HAP-1 (cell line): ENCODE measurements at regions not wholly inside any gene's neighbourhood (a gene's known extent, or its start where the extent isn't known, plus 50 kb on each side); places are given as distances from the start of the nearest gene placed in this dataset.

ENCODE experiments used
- DNase-seq, 2 experiments: peaks; one replicate each; pipeline ENCODE4 v3.0.0-alpha.2; 2016 to 2020; ENCODE audit warnings: low spot score in 2 of 2
- H3K27me3 ChIP-seq: fragments of 250-450 bp; sonication (Bioruptor Pico); 2 replicates; pipeline ENCODE4 v1.5.1; 2020; ENCODE audit warnings: low read depth, mild to moderate bottlenecking, moderate library complexity
- H3K36me3 ChIP-seq: fragments of 250-450 bp; sonication (Bioruptor Pico); replicated peaks from 2 replicates; pipeline ENCODE4 v1.5.1; 2020; ENCODE audit warnings: mild to moderate bottlenecking
- H3K4me1 ChIP-seq: fragments of 250-450 bp; sonication (Bioruptor Pico); 2 replicates; pipeline ENCODE4 v1.5.1; 2020; ENCODE audit warnings: mild to moderate bottlenecking
- H3K4me3 ChIP-seq: fragments of 250-450 bp; sonication (Bioruptor Pico); 2 replicates; pipeline ENCODE4 v1.5.1; 2020; ENCODE audit warnings: mild to moderate bottlenecking, moderate library complexity
- H3K9me3 ChIP-seq: fragments of 250-450 bp; sonication (Bioruptor Pico); 2 replicates; pipeline ENCODE4 v1.5.1; 2020; ENCODE audit warnings: mild to moderate bottlenecking, moderate library complexity
- in situ Hi-C: fragments of 300-500 bp; cut with MboI; formaldehyde crosslinking; loops from 3 replicates; pipeline ENCODE4 v1.14.3; 2020; ENCODE audit warnings: low sequenced_read_pairs, inconsistent platforms, mixed read lengths

DNA sequence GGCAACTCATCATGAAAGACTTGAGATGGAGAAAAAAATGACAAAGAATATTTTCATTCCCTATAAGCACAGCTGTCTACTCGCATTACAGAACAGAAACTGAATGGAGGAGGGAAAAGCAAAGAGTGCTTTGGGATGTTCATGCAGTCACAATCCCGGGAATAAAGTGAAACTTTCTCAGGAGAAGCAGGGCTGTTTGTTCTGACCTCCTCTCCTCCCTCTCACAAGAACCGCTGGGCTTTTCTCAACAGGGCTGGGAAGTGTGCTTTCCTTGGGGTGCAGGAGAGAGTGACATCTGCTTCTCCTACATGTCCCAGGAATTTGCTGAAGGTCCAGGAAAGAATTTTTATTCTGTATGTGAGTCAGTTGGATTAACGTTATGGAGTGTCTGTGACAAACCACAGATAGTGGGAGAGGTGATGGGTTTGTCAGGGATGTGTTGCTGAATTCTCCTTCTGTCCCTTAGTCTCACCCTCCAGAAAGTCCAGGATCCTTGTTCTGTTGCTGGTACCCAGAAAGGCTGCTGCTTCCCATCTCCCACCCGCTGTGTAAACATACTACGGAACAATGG lies 125.6 kb downstream of the HRH4 start:
- peaks cover 10% of the 10 kb centered on the region for H3K4me1 ChIP-seq
- in situ Hi-C loops, result no loop called here
- no peaks in the 10 kb centered on the region for H3K9me3 ChIP-seq
- H3K4me3 ChIP-seq, result no peak overlapping the region
- no peaks in the 10 kb centered on the region for H3K36me3 ChIP-seq
- no peaks in the 10 kb centered on the region for H3K27me3 ChIP-seq
- DNase-seq, result no peak

DNA sequence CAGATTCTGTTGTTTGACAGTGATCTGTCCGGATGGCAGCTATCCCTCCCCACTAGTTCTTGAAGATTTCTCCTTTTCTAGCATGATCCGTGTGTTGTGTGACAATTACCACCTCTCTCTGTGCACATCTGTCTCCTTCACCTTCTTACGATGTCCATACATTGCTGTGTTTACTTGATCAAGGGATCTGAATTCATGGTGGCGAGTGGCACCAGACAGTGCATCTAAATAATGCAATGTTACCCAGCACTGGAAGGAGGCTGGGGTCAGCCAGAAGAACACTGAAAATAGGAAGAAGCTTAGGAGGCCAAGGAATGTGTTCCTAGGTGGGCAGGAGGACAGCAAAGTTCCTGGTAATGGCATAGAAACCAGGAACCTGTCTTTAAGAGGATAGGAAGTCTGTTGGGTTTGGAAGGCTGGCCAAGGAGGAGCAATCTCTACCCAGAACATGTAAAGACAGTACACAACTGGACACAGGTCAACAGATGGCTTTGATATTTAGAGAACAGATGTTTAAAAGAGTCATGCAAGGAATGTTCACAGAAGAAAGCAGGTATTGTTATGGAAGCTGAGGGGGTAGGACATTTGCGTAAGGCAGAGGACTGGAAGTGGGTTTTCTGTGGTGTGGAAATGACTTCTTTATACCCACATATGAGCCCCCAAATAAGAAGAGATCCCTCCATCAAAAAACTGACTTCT lies 126.4 kb downstream of the HRH4 start:
- H3K9me3 ChIP-seq, result no peaks in the 10 kb centered on the region
- H3K4me1 ChIP-seq, result peaks cover 10% of the 10 kb centered on the region
- no peaks in the 10 kb centered on the region for H3K27me3 ChIP-seq
- DNase-seq, result no peak
- no peak overlapping the region for H3K4me3 ChIP-seq
- no peaks in the 10 kb centered on the region for H3K36me3 ChIP-seq
- in situ Hi-C loops, result no loop called here

DNA sequence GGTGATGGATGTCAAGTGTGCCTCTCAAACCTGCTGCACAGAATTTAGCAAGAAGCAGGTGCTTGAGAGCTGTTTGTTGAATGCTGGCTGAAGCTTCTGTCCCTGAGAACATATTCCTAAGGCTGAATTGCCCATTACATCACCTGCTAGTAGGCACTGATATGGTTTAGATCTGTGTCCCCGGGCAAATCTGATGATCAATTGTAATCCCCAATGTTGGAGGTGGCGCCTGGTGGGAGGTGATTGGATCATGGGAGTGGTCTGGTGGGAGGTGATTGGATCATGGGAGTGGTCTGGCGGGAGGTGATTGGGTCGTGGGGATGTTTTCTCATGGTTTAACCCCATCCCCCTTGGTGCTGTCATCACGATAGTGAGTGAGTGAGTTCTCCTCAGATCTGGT lies 128.0 kb downstream of the HRH4 start:
- Histone ChIP-seq H3K4me1 (peaks cover 10% of the 10 kb centered on the region), H3K9me3 (no peaks in the 10 kb centered on the region; the same call in 1 of the 2 replicates), H3K36me3 (no peaks in the 10 kb centered on the region), H3K27me3 (no peaks in the 10 kb centered on the region), H3K4me3 (no peak overlapping the region)
- DNase-seq, result no peak
- in situ Hi-C loops, result no loop called here

DNA sequence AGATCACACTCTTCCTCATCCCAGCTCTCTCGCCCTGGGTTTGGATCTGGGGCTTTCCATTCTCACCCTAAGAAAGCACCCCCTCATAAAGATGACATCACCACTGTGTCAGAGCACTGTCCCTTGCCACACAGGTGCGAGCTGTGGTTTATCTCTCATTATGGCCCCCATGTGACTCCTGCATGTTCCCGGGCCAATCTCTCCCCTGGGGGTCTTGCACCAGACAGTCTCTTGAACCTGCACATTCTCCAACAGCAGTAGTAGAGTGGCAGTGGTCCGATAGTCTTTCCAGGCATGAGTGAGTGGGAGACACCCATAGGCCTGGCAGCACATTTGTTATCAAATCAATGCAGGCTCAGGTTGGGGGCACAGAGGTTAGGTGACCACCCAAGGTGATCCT lies 130.5 kb downstream of the HRH4 start:
- no peaks in the 10 kb centered on the region for H3K27me3 ChIP-seq
- in situ Hi-C loops, result loop anchor here (10.0 kb wide), 1 partner anchor 134 kb away; no protein-coding TSS in a partner anchor
- no peak for DNase-seq

DNA sequence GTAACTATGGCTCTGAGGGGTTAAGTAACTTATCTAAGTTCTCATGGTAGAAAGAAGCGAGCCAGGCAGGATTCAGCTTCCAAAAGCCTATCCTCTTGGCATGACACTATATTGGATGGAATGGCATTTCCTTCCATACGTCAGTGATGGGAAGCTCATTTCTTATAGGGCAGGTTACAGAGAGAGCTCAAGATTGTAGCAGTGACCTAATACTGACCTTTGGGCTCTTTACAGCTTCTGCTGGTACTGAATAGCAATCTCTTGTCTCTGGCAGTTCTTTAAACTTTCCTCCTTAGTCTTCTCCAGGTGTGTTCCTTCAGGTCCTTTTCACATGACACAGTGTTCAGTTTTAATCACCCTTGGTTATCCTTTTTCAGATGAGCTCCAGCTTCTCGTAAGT lies 133.0 kb downstream of the HRH4 start:
- H3K27me3 ChIP-seq, result no peaks in the 10 kb centered on the region
- H3K4me3 ChIP-seq, result no peak overlapping the region
- in situ Hi-C loops, result loop anchor here (10.0 kb wide), 1 partner anchor 131 kb away; no protein-coding TSS in a partner anchor
- H3K36me3 ChIP-seq, result no peaks in the 10 kb centered on the region
- H3K9me3 ChIP-seq, result no peaks in the 10 kb centered on the region; the same call in 1 of the 2 replicates
- no peak for DNase-seq
- no peaks in the 10 kb centered on the region for H3K4me1 ChIP-seq

More for the DNA sequence above, 130.5 kb downstream of the HRH4 start:
- H3K4me1 ChIP-seq, result peaks cover 4% of the 10 kb centered on the region; the same call in 1 of the 2 replicates
- H3K9me3 ChIP-seq, result no peaks in the 10 kb centered on the region; the same call in 1 of the 2 replicates
- H3K36me3 ChIP-seq, result no peaks in the 10 kb centered on the region
- no peak overlapping the region for H3K4me3 ChIP-seq

DNA sequence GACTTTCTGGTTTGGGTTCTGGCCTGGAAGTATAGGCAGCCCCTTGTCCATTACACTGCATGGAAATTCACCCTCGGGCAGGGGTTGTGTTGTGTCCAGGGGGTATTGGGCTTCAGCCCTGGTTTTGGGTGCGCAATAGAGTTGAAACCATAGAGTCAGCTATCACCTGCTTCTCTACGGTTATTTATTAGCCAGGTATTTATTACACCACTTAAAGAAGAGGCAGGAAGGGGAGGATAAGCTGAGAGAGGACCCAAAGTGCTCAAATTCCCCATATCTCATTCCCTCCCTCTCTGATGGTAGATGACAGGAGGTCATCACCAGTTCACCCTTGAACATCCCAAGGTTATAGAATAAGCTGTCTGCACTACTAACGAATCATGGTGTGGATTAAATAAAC lies 133.4 kb downstream of the HRH4 start:
- H3K4me1 ChIP-seq, result no peaks in the 10 kb centered on the region
- no peak overlapping the region for H3K4me3 ChIP-seq
- no peak for DNase-seq
- H3K36me3 ChIP-seq, result no peaks in the 10 kb centered on the region
- no peaks in the 10 kb centered on the region; the same call in 1 of the 2 replicates for H3K9me3 ChIP-seq
- no peaks in the 10 kb centered on the region for H3K27me3 ChIP-seq
- in situ Hi-C loops, result loop anchor here (10.0 kb wide), 1 partner anchor 131 kb away; no protein-coding TSS in a partner anchor

DNA sequence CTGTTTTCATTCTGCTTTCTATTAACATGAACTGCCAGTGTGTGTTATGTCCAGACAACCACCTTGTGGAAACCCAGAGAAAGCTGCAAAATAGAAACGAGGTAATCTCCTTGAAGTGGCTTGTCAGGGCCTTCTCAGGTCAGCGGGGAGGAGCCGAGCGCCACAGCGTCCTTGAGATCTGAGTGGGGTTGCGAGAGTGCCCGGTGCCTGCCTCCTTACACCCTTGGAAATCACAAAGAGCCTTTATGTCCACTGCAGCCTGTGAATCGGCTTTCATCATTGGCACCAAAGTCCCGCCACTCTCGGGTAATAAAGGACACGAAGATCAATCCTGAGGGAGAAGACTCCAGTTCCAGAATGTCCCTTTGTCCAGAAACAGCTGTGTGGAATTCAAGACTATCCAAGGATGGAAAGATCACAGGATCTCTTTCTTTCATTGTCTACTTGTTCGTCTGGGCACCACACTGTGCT lies 135.2 kb downstream of the HRH4 start:
- Histone ChIP-seq H3K9me3 (no peaks in the 10 kb centered on the region; the same call in 1 of the 2 replicates), H3K4me1 (no peaks in the 10 kb centered on the region), H3K27me3 (no peaks in the 10 kb centered on the region), H3K36me3 (no peaks in the 10 kb centered on the region), H3K4me3 (no peak overlapping the region)
- no peak for DNase-seq
- in situ Hi-C loops, result loop anchor here (10.0 kb wide), 1 partner anchor 129 kb away; no protein-coding TSS in a partner anchor

DNA sequence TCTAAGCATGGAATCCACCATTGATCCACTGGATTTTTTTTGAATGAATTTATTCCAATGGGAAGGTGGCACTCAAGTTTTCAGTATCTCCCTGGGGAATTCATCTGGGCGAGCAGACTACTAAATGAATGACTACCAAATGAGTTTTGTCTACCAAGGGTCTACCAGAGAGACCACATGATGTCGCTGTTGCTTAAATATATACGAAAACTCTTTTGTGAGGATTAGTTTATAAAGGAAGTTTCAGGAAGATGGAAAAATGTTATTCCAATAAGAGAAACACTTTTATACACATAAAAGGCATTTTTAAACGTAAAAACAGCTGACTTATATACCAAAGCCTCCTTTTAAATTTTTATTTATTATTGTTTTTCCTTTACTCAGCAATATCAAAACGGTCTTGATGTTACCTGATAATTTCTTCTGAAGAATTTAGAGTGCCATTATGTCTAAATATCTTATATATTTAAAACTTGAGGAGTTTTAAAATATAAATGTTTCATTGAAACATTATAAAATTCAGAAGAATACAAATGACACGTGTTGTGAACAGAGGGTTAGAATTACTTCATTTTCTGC lies 139.7 kb downstream of the HRH4 start:
- peak; percentile 47 to 67 for DNase-seq
- Histone ChIP-seq H3K4me3 (no peak overlapping the region), H3K4me1 (no peaks in the 10 kb centered on the region), H3K36me3 (no peaks in the 10 kb centered on the region), H3K27me3 (no peaks in the 10 kb centered on the region), H3K9me3 (no peaks in the 10 kb centered on the region)
- in situ Hi-C loops, result no loop called here

DNA sequence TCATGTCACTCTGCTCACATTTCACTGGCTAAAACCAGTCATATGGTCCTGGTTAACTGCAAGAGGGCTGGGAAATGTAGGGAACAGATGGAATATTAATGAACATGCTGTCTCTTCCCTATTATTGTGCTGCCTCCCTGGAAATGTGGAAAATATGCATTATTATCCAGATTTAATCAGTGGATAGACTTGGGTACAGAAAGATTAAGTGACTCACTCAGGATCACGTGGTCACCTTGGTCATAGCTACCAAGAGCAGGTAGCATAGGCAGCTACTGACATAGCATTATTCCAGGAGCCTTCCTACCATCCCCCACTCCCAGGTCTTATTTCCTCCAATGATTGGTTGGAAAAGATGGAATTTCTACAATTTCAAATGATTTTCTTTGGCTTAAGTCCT lies 141.1 kb downstream of the HRH4 start:
- in situ Hi-C loops, result no loop called here
- no peaks in the 10 kb centered on the region for H3K36me3 ChIP-seq
- no peak for DNase-seq
- no peaks in the 10 kb centered on the region for H3K27me3 ChIP-seq
- no peaks in the 10 kb centered on the region for H3K9me3 ChIP-seq
- H3K4me1 ChIP-seq, result no peaks in the 10 kb centered on the region
- H3K4me3 ChIP-seq, result no peak overlapping the region

DNA sequence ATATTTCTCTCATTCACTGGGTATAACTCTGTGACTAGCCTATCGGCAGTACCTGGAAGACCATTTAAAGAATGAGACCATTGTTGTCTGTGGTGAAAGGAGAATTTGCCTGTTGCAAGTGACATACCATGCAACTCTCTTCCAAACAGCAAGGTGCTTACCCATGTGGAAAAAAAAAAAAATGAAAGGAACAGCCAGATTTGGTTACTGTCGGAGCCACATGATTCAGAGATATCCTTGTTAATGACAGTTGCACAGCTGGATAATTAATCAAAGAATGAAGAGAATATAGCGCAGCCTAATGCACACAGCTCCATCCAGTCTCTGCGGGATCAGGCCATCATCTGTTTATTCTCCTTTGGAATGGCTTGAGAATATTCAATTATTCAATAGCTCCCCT lies 141.8 kb downstream of the HRH4 start:
- DNase-seq, result no peak
- no peaks in the 10 kb centered on the region for H3K27me3 ChIP-seq
- no peaks in the 10 kb centered on the region for H3K36me3 ChIP-seq
- H3K4me3 ChIP-seq, result no peak overlapping the region
- no peaks in the 10 kb centered on the region for H3K9me3 ChIP-seq
- no peaks in the 10 kb centered on the region for H3K4me1 ChIP-seq
- in situ Hi-C loops, result no loop called here

DNA sequence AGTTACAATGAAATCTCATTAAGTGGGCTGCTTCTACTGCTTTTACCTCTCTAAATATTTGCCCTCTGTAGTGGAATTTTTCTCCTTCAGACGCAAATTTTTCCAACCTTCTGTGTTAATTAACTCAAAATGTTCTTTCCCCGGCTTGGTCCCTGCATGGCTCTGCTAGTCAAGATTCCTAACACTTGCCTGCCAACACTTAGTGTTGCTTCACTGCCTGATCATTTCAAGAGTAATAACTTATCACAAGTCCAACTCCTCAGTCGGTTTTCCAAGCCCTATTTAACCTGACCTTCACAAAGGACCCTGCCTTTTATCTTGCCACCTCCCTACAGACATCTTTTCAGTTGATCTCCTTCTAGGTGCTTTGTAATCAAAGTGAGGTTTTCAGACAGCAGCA lies 142.7 kb downstream of the HRH4 start:
- Histone ChIP-seq H3K36me3 (no peaks in the 10 kb centered on the region), H3K4me1 (no peaks in the 10 kb centered on the region), H3K27me3 (no peaks in the 10 kb centered on the region), H3K9me3 (no peaks in the 10 kb centered on the region), H3K4me3 (no peak overlapping the region)
- DNase-seq, result no peak
- in situ Hi-C loops, result no loop called here

DNA sequence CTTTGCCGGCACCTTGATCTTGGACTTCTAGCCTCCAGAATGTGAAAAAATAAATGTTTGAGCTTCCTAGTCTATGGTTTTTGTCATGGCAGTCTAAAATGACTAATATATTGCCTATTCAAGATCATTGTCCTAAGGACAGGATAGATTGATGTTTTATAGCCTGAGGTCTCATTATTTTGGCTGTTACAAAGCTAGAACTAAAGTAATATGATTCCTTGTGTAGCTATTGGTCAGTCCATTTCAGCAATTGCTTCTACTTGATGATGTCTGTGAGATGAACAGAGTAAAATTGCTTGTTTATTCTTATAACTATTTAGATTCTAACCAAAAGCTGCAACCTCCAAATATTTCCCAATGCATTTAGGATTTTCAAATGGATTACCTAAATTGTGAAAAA lies 145.0 kb downstream of the HRH4 start:
- Histone ChIP-seq H3K4me3 (no peak overlapping the region), H3K36me3 (no peaks in the 10 kb centered on the region), H3K9me3 (no peaks in the 10 kb centered on the region), H3K4me1 (no peaks in the 10 kb centered on the region), H3K27me3 (no peaks in the 10 kb centered on the region)
- in situ Hi-C loops, result no loop called here
- no peak for DNase-seq

DNA sequence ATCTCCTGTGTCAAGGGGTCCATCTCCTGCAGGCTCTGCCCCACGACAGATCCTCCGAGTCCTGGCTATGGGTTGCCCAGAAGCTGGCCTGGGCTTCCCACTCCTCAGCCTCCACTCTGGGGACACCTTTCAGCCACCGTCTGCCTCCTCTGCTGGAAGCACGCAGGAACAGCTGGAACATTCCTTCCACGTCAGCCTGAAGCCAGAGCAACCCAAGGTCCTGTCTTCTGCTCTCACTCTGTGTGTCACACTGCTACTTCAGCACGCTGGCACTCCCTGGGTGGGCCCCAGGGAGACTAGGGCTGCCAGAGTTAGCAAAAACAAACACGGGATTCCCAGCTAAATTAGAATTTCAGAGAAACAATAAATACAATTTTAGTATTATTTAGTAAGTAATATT lies 148.8 kb downstream of the HRH4 start:
- no peaks in the 10 kb centered on the region for H3K36me3 ChIP-seq
- in situ Hi-C loops, result no loop called here
- H3K4me3 ChIP-seq, result no peak overlapping the region
- no peak for DNase-seq
- H3K4me1 ChIP-seq, result no peaks in the 10 kb centered on the region
- H3K9me3 ChIP-seq, result no peaks in the 10 kb centered on the region
- no peaks in the 10 kb centered on the region for H3K27me3 ChIP-seq

DNA sequence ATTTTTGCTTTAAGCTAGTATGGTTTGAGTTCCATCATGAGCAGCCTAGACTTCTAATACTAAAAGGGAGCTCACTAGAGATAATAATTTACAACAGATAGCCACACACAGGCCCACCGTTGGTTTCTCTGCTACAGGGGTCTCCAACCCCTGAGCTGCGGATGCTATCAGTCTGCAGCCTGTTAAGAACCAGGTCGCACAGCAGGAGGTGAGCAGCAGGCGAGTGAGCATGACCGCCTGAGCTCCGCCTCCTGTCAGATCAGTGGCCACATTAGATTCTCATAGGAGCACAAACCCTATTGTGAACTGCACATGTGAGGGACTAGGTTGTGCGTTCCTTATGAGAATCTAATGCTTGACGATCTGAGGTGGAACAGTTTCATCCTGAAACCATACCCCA lies 150.6 kb downstream of the HRH4 start:
- no peaks in the 10 kb centered on the region for H3K36me3 ChIP-seq
- in situ Hi-C loops, result no loop called here
- H3K4me3 ChIP-seq, result no peak overlapping the region
- DNase-seq, result no peak
- H3K27me3 ChIP-seq, result no peaks in the 10 kb centered on the region
- no peaks in the 10 kb centered on the region for H3K9me3 ChIP-seq
- H3K4me1 ChIP-seq, result no peaks in the 10 kb centered on the region
